Body of pancreas (tissue), 4 donors: ENCODE measurements at regions not wholly inside any gene's neighbourhood (a gene's known extent, or its start where the extent isn't known, plus 50 kb on each side); places are given as distances from the start of the nearest gene placed in this dataset.

Source experiments
- ATAC-seq: fragments of 150-250 bp; one replicate; pipeline ENCODE4 v1.9.1; 2016
- DNase-seq, 4 donors: peaks; one replicate each; pipeline ENCODE4 v3.0.0-alpha.2; 2019
- H3K27ac ChIP-seq, 4 donors: fragments of 200-600 bp; sonication (generic); 1 replicate in 3 of 4; 2 replicates in 1 of 4; pipeline versions ENCODE4 v1.5.1 to v1.6.1; 2016 to 2019; ENCODE audit warnings: mild to moderate bottlenecking in 1 of 4, mixed read lengths in 1 of 4, moderate library complexity in 1 of 4
- H3K27me3 ChIP-seq, 2 donors: fragments of 200-600 bp; sonication (generic); one replicate each; pipeline ENCODE4 v1.6.0; 2016; ENCODE audit warnings: mild to moderate bottlenecking in 1 of 2
- H3K36me3 ChIP-seq, 2 donors: fragments of 200-600 bp; sonication (generic); replicated peaks in 1 of 2; 2 replicates each; pipeline ENCODE4 v1.5.1; 2016; ENCODE audit warnings: low read depth in 2 of 2; ENCODE audit not compliant: insufficient read depth in 1 of 2
- H3K4me1 ChIP-seq: fragments of 200-600 bp; sonication (generic); one replicate; pipeline ENCODE4 v1.6.0; 2016
- H3K4me3 ChIP-seq, 2 donors: fragments of 200-600 bp; sonication (generic); 1 replicate in 1 of 2; 2 replicates in 1 of 2; pipeline ENCODE4 v1.5.1; 2016 to 2019
- H3K9me3 ChIP-seq, 3 donors: fragments of 200-600 bp; sonication (generic); 1 replicate in 2 of 3; 2 replicates in 1 of 3; pipeline ENCODE4 v1.5.1; 2016
- CTCF ChIP-seq, 7 experiments: fragments of 450-650 bp in 4 of 7; fragments of 200-600 bp in 3 of 7; sonication (generic) in 3 of 7; IDR thresholded peaks; one replicate each; pipeline ENCODE4 v1.5.1; 2016 to 2019; ENCODE audit warnings: antibody characterized with exemption in 7 of 7
- POLR2A ChIP-seq, 3 donors: fragments of 450-650 bp; IDR thresholded peaks; one replicate each; pipeline ENCODE4 v1.6.1; 2016; ENCODE audit warnings: antibody characterized with exemption in 3 of 3, mild to moderate bottlenecking in 2 of 3
- WGBS, 2 donors: methylation state at CpG; one replicate each; pipeline ENCODE4 v1.1.5; 2017; 5-methylcytosine and 5-hydroxymethylcytosine counted together
- intact Hi-C: fragments of 100-400 bp; cut with DNase I; formaldehyde crosslinking; loops from one replicate; pipeline ENCODE4 v1.15.1; 2023

- WGBS, 2 donors = 61 to 68% methylated on average over 3 of the region's 3 CpGs
- H3K27ac ChIP-seq = no peak overlapping the region
- H3K27me3 ChIP-seq = no peaks in the 10 kb centered on the region
- H3K4me3 ChIP-seq = no peak overlapping the region
- no peak for ATAC-seq
- H3K36me3 ChIP-seq = no peaks in the 10 kb centered on the region
- TF ChIP-seq POLR2A (IDR thresholded peaks at IDR 0.05) = no peak
- no peak for TF ChIP-seq CTCF (IDR thresholded peaks at IDR 0.05)
- no peak for DNase-seq
- no peaks in the 10 kb centered on the region for H3K9me3 ChIP-seq
- no peaks in the 10 kb centered on the region for H3K4me1 ChIP-seq
- intact Hi-C loops = no loop called here
These were observed 495.3 kb downstream of the IRS1 start for GRCh38 chr2:226304308-226304707.

GRCh38 chr2:226303707-226304106 lies 495.9 kb downstream of the IRS1 start:
- no peak for ATAC-seq
- Histone ChIP-seq H3K27ac (no peak overlapping the region), H3K36me3 (no peaks in the 10 kb centered on the region), H3K9me3 (no peaks in the 10 kb centered on the region), H3K27me3 (no peaks in the 10 kb centered on the region), H3K4me3 (no peak overlapping the region), H3K4me1 (no peaks in the 10 kb centered on the region)
- intact Hi-C loops = no loop called here
- TF ChIP-seq POLR2A (IDR thresholded peaks at IDR 0.05) (no peak), CTCF (IDR thresholded peaks at IDR 0.05) (no peak)
- 4 to 12% methylated on average over 1 of the region's 1 CpG for WGBS, 2 donors
- DNase-seq = no peak

GRCh38 chr2:226300196-226300886 lies 499.3 kb downstream of the IRS1 start:
- ATAC-seq (no peak), DNase-seq (no peak)
- Histone ChIP-seq H3K9me3 (no peaks in the 10 kb centered on the region), H3K4me1 (no peaks in the 10 kb centered on the region), H3K36me3 (no peaks in the 10 kb centered on the region), H3K4me3 (no peak overlapping the region), H3K27me3 (no peaks in the 10 kb centered on the region), H3K27ac (no peak overlapping the region)
- 67 to 80% methylated on average over 4 to 5 of the region's 5 CpGs for WGBS, 2 donors
- TF ChIP-seq POLR2A (IDR thresholded peaks at IDR 0.05) (no peak), CTCF (IDR thresholded peaks at IDR 0.05) (no peak)
- intact Hi-C loops = no loop called here

GRCh38 chr2:226299771-226300170 lies 499.8 kb downstream of the IRS1 start:
- H3K36me3 ChIP-seq = no peaks in the 10 kb centered on the region
- no peaks in the 10 kb centered on the region for H3K9me3 ChIP-seq
- ATAC-seq (no peak), DNase-seq (no peak)
- 54 to 62% methylated on average over 3 of the region's 3 CpGs for WGBS, 2 donors
- H3K27ac ChIP-seq = no peak overlapping the region
- intact Hi-C loops = no loop called here
- no peaks in the 10 kb centered on the region for H3K27me3 ChIP-seq
- H3K4me3 ChIP-seq = no peak overlapping the region
- TF ChIP-seq CTCF (IDR thresholded peaks at IDR 0.05) (no peak), POLR2A (IDR thresholded peaks at IDR 0.05) (no peak)
- no peaks in the 10 kb centered on the region for H3K4me1 ChIP-seq

GRCh38 chr2:226295681-226296080 lies 503.9 kb downstream of the IRS1 start:
- Histone ChIP-seq H3K27ac (no peak overlapping the region), H3K36me3 (no peaks in the 10 kb centered on the region), H3K4me3 (no peak overlapping the region), H3K27me3 (no peaks in the 10 kb centered on the region), H3K4me1 (no peaks in the 10 kb centered on the region), H3K9me3 (peaks cover 0 to 5% (median 0%) of the 10 kb centered on the region in 3 donors)
- DNase-seq = no peak
- no peak for ATAC-seq
- intact Hi-C loops = no loop called here
- TF ChIP-seq POLR2A (IDR thresholded peaks at IDR 0.05) = no peak
- TF ChIP-seq CTCF (IDR thresholded peaks at IDR 0.05) = no peak
- 63 to 81% methylated on average over 3 of the region's 3 CpGs for WGBS, 2 donors
